Ishikawa (cell line): ENCODE measurements at regions not wholly inside any gene's neighbourhood (a gene's known extent, or its start where the extent isn't known, plus 50 kb on each side); places are given as distances from the start of the nearest gene placed in this dataset.
A peak's percentile ranks its signal among the peaks of the same experiment; 100 is the strongest.

Experiments used
- CEBPB ChIP-seq: IDR thresholded peaks from 2 replicates; pipeline ENCODE4 v1.6.1; 2012
- CREB1 ChIP-seq: IDR thresholded peaks from 2 replicates; pipeline ENCODE4 v1.6.1; 2012; ENCODE audit warnings: low read depth
- EGR1 ChIP-seq: IDR thresholded peaks from 2 replicates; pipeline ENCODE4 v1.6.1; 2012
- EP300 ChIP-seq: IDR thresholded peaks from 2 replicates; pipeline ENCODE4 v1.6.1; 2012; ENCODE audit warnings: borderline replicate concordance
- FOXM1 ChIP-seq: IDR thresholded peaks from 2 replicates; pipeline ENCODE4 v1.6.1; 2012; ENCODE audit warnings: low read depth, borderline replicate concordance
- MAX ChIP-seq: IDR thresholded peaks from 2 replicates; pipeline ENCODE4 v1.6.1; 2012
- NFIC ChIP-seq: IDR thresholded peaks from 2 replicates; pipeline ENCODE4 v1.6.1; 2012
- RAD21 ChIP-seq: IDR thresholded peaks from 2 replicates; pipeline ENCODE4 v1.6.1; 2012; ENCODE audit warnings: low read depth
- REST ChIP-seq: IDR thresholded peaks from 2 replicates; pipeline ENCODE4 v1.6.1; 2012; ENCODE audit warnings: low read depth, mild to moderate bottlenecking
- TAF1 ChIP-seq: IDR thresholded peaks from 2 replicates; pipeline ENCODE4 v1.6.1; 2012; ENCODE audit warnings: low read depth, mild to moderate bottlenecking
- TCF12 ChIP-seq: IDR thresholded peaks from 2 replicates; pipeline ENCODE4 v1.6.1; 2012; ENCODE audit warnings: low read depth
- TEAD4 ChIP-seq: IDR thresholded peaks from 2 replicates; pipeline ENCODE4 v1.6.1; 2012
- YY1 ChIP-seq: IDR thresholded peaks from 2 replicates; pipeline ENCODE4 v1.6.1; 2012; ENCODE audit warnings: low read depth
- ZBTB7A ChIP-seq: IDR thresholded peaks from 2 replicates; pipeline ENCODE4 v1.6.1; 2012; ENCODE audit warnings: low read depth
- TF ChIP-seq, protein P1 (sequence below): IDR thresholded peaks from 2 replicates; pipeline ENCODE4 v1.6.1; 2012

DNA sequence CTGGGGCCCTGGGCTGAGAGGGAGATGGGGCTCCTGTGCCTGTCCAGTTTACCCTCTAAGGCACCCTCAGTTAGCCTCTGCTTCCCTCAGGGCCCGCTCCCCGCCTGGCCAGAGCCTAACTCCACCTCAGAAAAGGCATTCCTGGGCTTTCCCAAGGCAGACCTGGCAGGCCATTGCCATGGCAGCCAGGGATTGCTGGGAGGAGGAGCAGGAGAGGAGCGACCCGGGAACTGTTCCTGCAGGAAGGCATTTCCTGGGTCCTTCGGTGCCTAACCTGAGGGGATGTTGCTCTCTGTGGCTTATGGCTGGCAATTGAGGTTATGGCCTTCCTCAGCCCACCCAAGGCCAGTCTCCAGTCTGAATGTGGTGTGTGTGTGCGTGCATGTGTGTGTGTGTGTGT lies 131.3 kb downstream of the PJA1 start:
- TF ChIP-seq REST (no peak), YY1 (no peak), CREB1 (no peak), NFIC (no peak), RAD21 (no peak), EP300 (no peak), MAX (no peak), TEAD4 (no peak), TCF12 (no peak), ZBTB7A (no peak), TAF1 (no peak), FOXM1 (no peak), EGR1 (no peak), CEBPB (no peak)
- TF ChIP-seq, protein P1, sequence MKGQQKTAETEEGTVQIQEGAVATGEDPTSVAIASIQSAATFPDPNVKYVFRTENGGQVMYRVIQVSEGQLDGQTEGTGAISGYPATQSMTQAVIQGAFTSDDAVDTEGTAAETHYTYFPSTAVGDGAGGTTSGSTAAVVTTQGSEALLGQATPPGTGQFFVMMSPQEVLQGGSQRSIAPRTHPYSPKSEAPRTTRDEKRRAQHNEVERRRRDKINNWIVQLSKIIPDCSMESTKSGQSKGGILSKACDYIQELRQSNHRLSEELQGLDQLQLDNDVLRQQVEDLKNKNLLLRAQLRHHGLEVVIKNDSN = no peak

- TF ChIP-seq MAX = no peak
- TF ChIP-seq, protein P1 = no peak
Measured at GRCh38 chrX:69032601-69033000, 132.7 kb downstream of the PJA1 start.

GRCh38 chrX:69031971-69032391 lies 133.3 kb downstream of the PJA1 start:
- TF ChIP-seq RAD21 (no peak), FOXM1 (no peak), YY1 (no peak), ZBTB7A (no peak), CEBPB (no peak), REST (no peak), MAX (no peak), CREB1 (no peak), TCF12 (no peak), EGR1 (no peak), EP300 (no peak), TAF1 (no peak), TEAD4 (no peak), NFIC (no peak)
- TF ChIP-seq, protein P1 = no peak

GRCh38 chrX:69031181-69031580 lies 134.1 kb downstream of the PJA1 start:
- TF ChIP-seq, protein P1 = no peak
- TF ChIP-seq RAD21 = peak; percentile 50

- no peak for TF ChIP-seq RAD21
Measured at GRCh38 chrX:69029771-69030170, 135.5 kb downstream of the PJA1 start.

GRCh38 chrX:69028761-69029120 lies 136.5 kb downstream of the PJA1 start:
- TF ChIP-seq ZBTB7A = no peak
- TF ChIP-seq CREB1 = no peak
- no peak for TF ChIP-seq MAX
- no peak for TF ChIP-seq EGR1
- TF ChIP-seq, protein P1 = no peak
- TF ChIP-seq RAD21 = no peak
